Loucy (cell line): ENCODE measurements at regions not wholly inside any gene's neighbourhood (a gene's known extent, or its start where the extent isn't known, plus 50 kb on each side); places are given as distances from the start of the nearest gene placed in this dataset.

ENCODE experiments used
- CTCF ChIP-seq: fragments of 200-600 bp; sonication (generic); conservative IDR thresholded peaks from 2 replicates; pipeline ENCODE4 v1.5.1; 2014; ENCODE audit warnings: mild to moderate bottlenecking, antibody characterized with exemption, low read length
- EZH2phosphoT487 ChIP-seq: fragments of 200-600 bp; IDR thresholded peaks from 2 replicates; pipeline ENCODE4 v1.6.1; 2018; ENCODE audit warnings: antibody characterized with exemption, mild to moderate bottlenecking, moderate library complexity, borderline replicate concordance

DNA sequence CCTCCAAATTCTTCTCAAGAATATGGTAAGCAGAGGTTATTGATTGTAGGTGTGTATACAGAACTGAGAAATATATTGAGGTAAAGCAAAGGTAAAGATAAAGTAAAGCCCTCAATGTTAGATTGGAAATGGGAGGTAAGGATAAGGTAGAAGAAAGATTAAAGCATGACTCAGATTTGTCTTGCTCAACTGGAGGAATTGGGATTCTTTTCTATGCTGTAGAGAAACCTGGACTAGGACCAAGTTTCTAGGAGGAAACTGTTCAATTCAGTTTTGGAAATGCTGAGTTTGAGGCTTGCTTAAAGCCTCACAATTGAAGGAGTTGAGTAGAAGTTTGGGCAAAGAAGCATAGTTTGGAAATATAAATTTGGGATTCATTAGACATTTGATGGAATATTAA, 634.0 kb upstream of the PTCHD4 start:
- TF ChIP-seq CTCF = no peak
- TF ChIP-seq EZH2phosphoT487 = no peak
